Left lung (tissue), 4 donors: ENCODE measurements at regions not wholly inside any gene's neighbourhood (a gene's known extent, or its start where the extent isn't known, plus 50 kb on each side); places are given as distances from the start of the nearest gene placed in this dataset.
"Not testable (repeated sequence)": the region's sequence is repeated elsewhere in the genome, so short reads cannot be mapped to it uniquely, and the experiment has no call there.

Experiments
- ATAC-seq: fragments of 200-7000 bp; cut with Tn5 transposase; one replicate; pipeline ENCODE4 v1.9.1; 2020; ENCODE audit warnings: moderate library complexity
- DNase-seq, 4 donors: peaks; one replicate each; pipeline ENCODE4 v3.0.0-alpha.2; 2013 to 2020
- H3K27ac ChIP-seq, 2 donors: fragments of 200-600 bp; sonication (generic) in 1 of 2; one replicate each; pipeline versions ENCODE4 v1.5.0 to v1.8.0; 2020 to 2021
- H3K27me3 ChIP-seq, 2 donors: fragments of 200-600 bp; sonication (generic) in 1 of 2; one replicate each; pipeline versions ENCODE4 v1.5.0 to v1.8.0; 2020 to 2021
- H3K36me3 ChIP-seq, 2 donors: fragments of 200-600 bp; sonication (generic) in 1 of 2; one replicate each; pipeline versions ENCODE4 v1.5.0 to v1.8.0; 2020 to 2021
- H3K4me1 ChIP-seq, 2 donors: fragments of 200-600 bp; one replicate each; pipeline ENCODE4 v1.8.0; 2021
- H3K4me3 ChIP-seq, 2 donors: fragments of 200-600 bp; sonication (generic) in 1 of 2; one replicate each; pipeline versions ENCODE4 v1.5.0 to v1.8.0; 2020 to 2021; ENCODE audit warnings: mild to moderate bottlenecking in 1 of 2
- H3K9me3 ChIP-seq, 2 donors: fragments of 200-600 bp; sonication (generic) in 1 of 2; one replicate each; pipeline versions ENCODE4 v1.5.0 to v1.8.0; 2020 to 2021
- intact Hi-C, 2 donors: fragments of 100-400 bp; cut with DNase I; formaldehyde crosslinking; loops; one replicate each; pipeline versions ENCODE4 v1.11.2 to v1.14.2; 2022
- TF ChIP-seq, protein P1 (sequence below), 2 donors: fragments of 200-600 bp; sonication (generic) in 1 of 2; IDR thresholded peaks; one replicate each; pipeline versions ENCODE4 v1.5.0 to v1.8.0; 2021; ENCODE audit warnings: antibody characterized with exemption in 2 of 2
- donor health status: DM: no; HTN: yes; CAD: no.
- donor health status: DM: no; HTN: no; CAD: no.

DNA sequence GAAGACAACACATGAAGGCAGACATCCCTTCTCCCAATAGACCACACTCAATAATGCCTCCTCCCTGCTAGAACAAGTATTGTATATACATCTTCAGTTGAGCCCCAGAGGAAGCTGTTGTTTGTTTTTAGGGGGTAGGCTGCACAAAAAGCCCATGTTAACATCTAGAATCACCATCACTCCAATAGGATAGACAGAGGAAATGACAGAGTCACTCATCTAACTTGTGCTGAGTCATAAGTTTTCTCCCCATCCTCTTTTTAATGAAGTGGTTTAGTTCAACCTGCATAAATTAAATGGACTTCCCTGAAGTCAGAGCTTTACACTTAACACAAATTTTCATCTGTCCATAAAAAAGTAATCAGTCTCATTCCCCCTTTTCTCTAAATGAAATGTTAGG, 122.9 kb upstream of the SPATA12 start:
- Histone ChIP-seq H3K27ac (no peak overlapping the region), H3K27me3 (no peaks in the 10 kb centered on the region), H3K9me3 (peaks cover 0 to 8% of the 10 kb centered on the region in 2 donors), H3K4me1 (no peaks in the 10 kb centered on the region), H3K4me3 (no peak overlapping the region), H3K36me3 (no peaks in the 10 kb centered on the region)
- TF ChIP-seq, protein P1, sequence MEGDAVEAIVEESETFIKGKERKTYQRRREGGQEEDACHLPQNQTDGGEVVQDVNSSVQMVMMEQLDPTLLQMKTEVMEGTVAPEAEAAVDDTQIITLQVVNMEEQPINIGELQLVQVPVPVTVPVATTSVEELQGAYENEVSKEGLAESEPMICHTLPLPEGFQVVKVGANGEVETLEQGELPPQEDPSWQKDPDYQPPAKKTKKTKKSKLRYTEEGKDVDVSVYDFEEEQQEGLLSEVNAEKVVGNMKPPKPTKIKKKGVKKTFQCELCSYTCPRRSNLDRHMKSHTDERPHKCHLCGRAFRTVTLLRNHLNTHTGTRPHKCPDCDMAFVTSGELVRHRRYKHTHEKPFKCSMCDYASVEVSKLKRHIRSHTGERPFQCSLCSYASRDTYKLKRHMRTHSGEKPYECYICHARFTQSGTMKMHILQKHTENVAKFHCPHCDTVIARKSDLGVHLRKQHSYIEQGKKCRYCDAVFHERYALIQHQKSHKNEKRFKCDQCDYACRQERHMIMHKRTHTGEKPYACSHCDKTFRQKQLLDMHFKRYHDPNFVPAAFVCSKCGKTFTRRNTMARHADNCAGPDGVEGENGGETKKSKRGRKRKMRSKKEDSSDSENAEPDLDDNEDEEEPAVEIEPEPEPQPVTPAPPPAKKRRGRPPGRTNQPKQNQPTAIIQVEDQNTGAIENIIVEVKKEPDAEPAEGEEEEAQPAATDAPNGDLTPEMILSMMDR (IDR thresholded peaks at IDR 0.05) = no peak
- no peak for DNase-seq
- ATAC-seq = no peak
- intact Hi-C loops = no loop called here

DNA sequence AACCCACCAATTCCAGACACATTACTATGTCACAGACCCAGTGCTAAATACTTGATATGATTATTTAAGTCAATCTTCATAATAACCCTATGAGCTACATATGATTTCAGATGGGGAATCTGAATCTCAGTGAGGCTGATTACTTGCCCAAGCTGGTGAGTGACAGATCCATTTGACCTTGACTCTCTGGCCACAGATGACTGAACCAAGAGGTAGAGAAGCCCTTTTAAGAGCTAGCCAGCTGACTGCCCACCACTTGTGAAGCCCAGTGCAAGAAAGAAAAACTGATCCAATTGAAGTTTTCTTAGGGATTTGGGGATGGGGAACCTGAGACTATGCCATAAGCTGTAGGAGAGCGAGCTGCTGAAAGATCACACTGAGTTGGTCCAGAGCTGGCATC, 124.7 kb upstream of the SPATA12 start:
- H3K4me3 ChIP-seq = no peak overlapping the region
- H3K4me1 ChIP-seq = peaks cover 0 to 4% of the 10 kb centered on the region in 2 donors
- ATAC-seq = no peak
- TF ChIP-seq, protein P1 (IDR thresholded peaks at IDR 0.05) = no peak
- DNase-seq = no peak
- H3K27me3 ChIP-seq = no peaks in the 10 kb centered on the region
- intact Hi-C loops = no loop called here
- H3K9me3 ChIP-seq = peaks cover 0 to 8% of the 10 kb centered on the region in 2 donors
- H3K36me3 ChIP-seq = no peaks in the 10 kb centered on the region
- no peak overlapping the region for H3K27ac ChIP-seq

DNA sequence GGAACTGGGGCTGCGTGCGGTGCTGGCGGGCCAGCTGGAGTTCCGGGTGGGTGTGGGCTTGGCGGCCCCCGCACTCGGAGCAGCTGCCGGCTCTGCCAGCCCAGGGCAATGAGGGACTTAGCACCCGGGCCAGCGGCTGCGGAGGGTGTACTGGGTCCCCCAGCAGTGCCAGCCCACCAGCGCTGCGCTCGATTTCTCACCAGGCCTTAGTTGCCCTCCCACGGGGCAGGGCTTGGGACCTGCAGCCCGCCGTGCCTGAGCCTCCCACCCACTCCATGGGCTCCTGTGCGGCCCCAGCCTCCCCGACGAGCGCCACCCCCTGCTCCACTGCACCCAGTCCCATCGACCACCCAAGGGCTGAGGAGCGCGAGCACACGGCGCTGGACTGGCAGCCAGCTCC, 126.0 kb upstream of the SPATA12 start:
- DNase-seq, H3K4me1 ChIP-seq, H3K27me3 ChIP-seq, H3K4me3 ChIP-seq, H3K9me3 ChIP-seq, intact Hi-C loops, H3K36me3 ChIP-seq, ATAC-seq, H3K27ac ChIP-seq: not testable (repeated sequence)

DNA sequence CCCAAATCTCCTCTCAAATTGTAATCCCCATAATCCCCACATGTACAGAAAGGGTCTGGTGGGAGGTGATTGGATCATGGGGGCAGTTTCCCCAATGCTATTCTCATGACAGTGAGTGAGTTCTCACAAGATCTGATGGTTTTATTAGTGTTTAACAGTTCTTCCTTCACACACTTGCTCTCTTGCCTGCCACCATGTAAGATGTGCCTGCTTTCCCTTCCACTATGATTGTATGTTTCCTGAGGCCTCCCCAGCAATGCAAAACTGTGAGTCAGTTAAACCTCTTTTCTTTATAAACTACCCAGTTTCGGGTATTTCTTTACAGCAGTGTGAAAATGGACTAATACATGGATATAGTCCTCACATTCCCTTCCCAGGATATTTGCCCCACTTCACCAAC, 126.7 kb upstream of the SPATA12 start:
- Histone ChIP-seq H3K27ac (no peak overlapping the region), H3K9me3 (peaks cover 0 to 8% of the 10 kb centered on the region in 2 donors), H3K36me3 (no peaks in the 10 kb centered on the region), H3K4me3 (no peak overlapping the region), H3K27me3 (no peaks in the 10 kb centered on the region), H3K4me1 (peaks cover 0 to 8% of the 10 kb centered on the region in 2 donors)
- TF ChIP-seq, protein P1 (IDR thresholded peaks at IDR 0.05) = no peak
- ATAC-seq (no peak), DNase-seq (no peak)
- intact Hi-C loops = no loop called here

DNA sequence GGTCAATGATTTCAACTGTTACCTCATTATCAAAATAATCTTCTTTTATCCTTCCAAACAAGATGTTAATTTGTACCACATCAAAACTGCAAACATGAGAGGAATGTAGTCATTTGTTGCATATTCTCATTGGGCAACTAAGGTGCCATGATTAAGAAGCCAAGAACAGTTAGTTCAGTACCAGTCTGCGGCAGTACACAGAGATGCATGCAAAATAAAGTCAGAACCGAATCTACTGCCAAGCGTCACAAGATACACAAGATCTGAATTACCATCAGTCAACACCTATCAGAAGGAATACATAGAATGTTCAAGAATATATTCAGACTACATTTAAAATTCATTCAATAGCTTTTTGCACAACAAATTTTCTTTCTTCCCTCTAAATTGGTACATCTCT, 127.6 kb upstream of the SPATA12 start:
- intact Hi-C loops = no loop called here
- peaks cover 0 to 18% of the 10 kb centered on the region in 2 donors for H3K4me1 ChIP-seq
- no peaks in the 10 kb centered on the region for H3K36me3 ChIP-seq
- H3K27me3 ChIP-seq = no peaks in the 10 kb centered on the region
- peaks cover 0 to 8% of the 10 kb centered on the region in 2 donors for H3K9me3 ChIP-seq
- H3K4me3 ChIP-seq = no peak overlapping the region
- DNase-seq (no peak), ATAC-seq (no peak)
- TF ChIP-seq, protein P1 (IDR thresholded peaks at IDR 0.05) = no peak
- no peak overlapping the region for H3K27ac ChIP-seq

DNA sequence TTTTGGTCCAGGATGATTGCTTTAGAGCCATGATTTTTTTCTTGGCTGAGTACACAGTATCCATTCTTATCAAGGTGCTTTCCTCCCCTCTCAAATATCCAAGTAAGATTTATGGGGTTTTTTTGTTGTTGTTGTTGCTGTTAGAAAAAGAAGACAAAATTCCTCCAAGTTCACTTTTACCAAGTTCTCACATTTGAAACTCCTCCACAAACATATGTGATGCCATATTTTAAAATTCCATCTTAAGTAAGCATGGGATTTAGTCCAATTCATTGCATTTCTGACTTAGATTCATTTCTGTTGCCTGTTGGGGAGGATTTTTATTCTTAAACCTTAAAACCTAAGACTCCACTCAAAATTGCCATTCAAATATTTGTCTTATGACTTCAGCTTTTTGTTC, 128.6 kb upstream of the SPATA12 start:
- Histone ChIP-seq H3K27me3 (no peaks in the 10 kb centered on the region), H3K4me3 (no peak overlapping the region), H3K36me3 (no peaks in the 10 kb centered on the region), H3K9me3 (peaks cover 0 to 8% of the 10 kb centered on the region in 2 donors), H3K27ac (no peak overlapping the region), H3K4me1 (peaks cover 1 to 19% of the 10 kb centered on the region in 2 donors)
- ATAC-seq (no peak), DNase-seq (no peak)
- intact Hi-C loops = no loop called here
- TF ChIP-seq, protein P1 (IDR thresholded peaks at IDR 0.05) = no peak
